ENCODE measurements at regions not wholly inside any gene's neighbourhood (a gene's known extent, or its start where the extent isn't known, plus 50 kb on each side); places are given as distances from the start of the nearest gene placed in this dataset.

DNA sequence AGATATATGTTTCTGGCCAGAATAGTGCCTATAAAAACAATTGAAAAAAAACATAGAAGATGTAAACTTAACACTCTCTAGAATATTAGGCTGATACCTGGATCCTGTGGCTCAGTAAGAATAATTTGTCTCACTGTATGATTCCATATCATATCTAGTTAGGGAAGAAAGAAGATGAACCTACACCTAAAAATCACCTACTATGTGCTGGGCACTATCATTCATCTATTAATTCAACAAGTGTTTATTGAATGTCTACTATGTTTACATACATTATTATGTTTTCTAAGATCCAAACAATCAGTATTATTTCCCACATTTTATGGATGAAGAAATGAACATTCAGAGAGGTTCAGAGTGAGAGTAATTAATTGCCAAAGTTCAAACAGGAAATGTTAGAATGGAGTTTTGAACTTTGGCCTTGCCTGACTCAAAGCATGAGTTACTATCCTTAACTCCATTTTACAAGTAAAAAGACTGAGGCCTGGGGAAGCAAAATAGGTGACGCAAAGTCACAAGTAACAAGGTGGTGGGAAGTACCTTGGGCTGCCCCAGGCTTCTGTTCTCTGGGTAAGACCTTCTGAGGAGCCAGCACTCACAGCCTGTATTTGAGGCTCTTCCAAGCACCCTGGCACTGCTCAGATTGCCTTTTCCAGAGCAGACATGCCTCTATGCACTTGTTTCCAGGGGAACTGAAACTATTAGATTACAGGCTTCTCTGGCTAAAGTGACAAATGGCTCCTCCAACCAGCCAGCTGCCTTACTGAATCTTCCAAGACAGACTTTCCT is 111.1 kb upstream of the ACSL4 start:
- peak; percentile 25 to 70 for DNase-seq

DNA sequence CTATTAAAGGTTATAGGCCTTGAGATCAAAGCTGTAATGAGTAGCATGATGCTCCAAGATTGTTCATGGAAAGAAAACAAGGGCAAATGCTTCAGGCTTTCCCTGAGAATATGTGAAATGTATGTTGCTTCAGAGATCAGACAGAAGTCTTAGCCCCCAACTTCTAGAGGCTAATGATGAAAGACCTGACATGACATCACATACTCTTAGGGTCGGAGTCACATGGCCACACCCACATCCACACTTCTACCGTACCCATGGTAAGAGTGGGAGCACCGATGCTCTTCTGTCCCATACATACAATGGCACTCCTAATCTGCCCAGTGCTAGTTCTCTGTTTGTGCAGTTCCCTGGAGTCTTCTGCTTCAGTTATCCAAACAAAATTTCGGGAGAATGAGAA is 111.9 kb upstream of the ACSL4 start:
- no peak for DNase-seq

DNA sequence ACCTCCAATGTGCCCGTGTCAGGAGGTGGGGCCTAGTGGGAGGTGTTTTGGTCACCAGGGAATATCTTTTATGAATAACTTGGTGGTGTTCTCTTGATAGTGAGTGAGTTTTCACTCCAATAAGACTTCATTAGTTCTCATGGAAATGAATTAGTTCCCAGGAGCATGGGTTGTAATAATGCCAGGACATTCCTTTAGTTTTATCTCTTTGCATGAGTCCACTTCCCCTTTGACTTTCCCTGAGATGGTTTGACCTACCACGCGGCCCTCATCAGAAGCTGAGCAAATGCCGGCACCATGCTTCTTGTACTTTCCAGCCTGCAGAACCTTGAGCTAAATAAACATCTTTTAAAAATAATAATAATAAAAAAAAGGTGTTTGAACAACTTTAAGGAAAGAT is 112.9 kb upstream of the ACSL4 start:
- no peak for DNase-seq

DNA sequence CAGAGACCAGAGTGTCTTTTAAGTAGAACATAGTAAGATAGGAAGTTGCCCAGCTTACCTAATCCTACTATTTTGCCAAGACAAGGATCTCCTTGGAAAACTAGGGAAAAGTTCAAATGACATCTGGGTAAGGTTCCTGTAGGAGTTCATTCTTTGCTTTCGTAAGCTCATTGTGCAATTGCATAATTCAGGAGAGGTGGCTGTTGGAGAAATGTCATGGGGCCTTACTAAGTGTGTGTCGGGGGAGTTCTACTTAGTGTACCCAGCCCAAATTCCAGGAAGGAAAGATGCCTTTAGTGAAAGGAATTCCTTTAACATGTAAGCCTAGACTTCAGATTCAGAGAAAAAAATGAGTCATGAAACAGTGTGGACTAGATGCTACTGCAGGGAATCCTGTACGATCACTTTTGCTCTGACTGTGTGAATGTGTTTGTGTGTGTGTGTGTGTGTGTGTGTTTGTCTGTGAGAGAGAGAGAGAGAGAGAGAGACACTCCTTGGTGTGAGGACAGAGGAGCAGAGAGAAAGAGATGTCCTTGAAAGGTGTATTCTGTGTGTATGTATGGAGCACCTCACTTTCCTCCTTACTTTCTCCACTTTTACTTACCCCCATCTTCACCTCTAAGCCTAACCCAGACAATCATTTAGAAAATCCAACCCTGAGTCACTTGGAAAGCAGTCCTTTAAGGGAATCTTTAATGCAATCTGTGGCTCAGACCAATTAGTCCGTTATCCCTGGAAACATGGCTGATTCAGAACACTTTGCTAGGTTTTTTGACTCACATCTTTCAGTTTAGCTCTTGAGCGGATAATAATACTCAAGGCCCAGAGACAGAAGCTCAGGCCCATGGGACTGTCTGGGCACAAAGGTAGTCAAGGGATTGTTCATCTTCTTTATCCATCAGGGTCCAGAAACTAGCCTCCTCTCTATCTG is 114.5 kb upstream of the ACSL4 start:
- no peak for DNase-seq

GRCh38 chrX:109848461-109849050 is 115.5 kb upstream of the ACSL4 start:
- no peak for DNase-seq

GRCh38 chrX:109854096-109854495 is 121.0 kb upstream of the ACSL4 start:
- no peak for DNase-seq

GRCh38 chrX:109855501-109855900 is 122.4 kb upstream of the ACSL4 start:
- DNase-seq, result no peak

GRCh38 chrX:109856974-109857373 is 123.9 kb upstream of the ACSL4 start:
- peak; percentile 10 to 41 for DNase-seq

DNA sequence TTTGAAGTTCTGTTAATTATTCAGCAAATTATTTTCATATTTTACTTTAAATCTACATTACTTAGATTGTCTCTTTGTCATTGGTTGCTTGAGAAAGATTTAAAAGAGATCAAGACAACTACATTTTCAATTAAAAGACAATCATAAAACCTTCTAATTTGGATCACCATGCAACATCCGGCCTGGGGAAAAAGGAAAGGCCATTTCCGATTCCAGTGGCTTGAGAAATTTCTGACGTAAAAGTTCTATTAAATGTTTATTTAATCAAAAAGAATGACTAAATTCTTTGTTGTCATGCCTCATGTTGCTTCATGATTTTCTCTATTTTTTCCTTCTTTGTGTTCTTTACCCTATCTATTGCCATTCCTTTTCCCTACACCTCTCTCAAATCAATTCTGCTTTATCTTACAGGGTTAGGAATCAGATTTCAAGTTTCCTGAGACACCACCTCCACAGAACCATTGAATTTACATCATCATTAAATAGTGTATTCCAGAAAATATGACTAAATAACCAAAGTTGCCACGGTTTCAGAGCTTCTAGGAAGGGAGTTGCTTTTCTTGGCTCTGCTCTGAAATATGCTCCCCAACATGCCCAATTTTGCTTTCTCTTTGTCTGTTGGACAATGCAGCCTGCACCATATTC is 124.6 kb upstream of the ACSL4 start:
- no peak for DNase-seq

- no peak for DNase-seq
Observed at GRCh38 chrX:109858602-109859341, 125.7 kb upstream of the ACSL4 start.

GRCh38 chrX:109859651-109860050 is 126.6 kb upstream of the ACSL4 start:
- DNase-seq, result no peak

DNA sequence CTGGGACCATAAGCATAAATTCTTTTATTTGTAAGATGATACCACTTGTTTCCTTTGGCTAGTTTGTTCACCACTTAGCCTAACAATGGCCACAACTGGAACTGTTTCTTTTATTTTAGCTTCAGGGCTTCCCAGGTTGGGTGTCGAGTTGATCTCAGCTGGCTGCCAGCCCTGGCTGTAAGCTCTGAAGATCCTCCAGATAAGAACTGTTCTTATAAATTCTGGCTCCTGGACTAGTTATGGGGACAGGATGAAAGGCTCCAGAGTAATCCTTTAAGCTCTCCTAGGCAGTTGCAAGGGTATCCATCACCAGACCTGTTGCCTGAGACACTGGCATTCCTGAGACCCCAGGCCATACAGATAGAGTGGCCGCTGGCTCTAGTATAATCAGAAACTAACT is 129.4 kb upstream of the ACSL4 start:
- DNase-seq, result no peak

DNA sequence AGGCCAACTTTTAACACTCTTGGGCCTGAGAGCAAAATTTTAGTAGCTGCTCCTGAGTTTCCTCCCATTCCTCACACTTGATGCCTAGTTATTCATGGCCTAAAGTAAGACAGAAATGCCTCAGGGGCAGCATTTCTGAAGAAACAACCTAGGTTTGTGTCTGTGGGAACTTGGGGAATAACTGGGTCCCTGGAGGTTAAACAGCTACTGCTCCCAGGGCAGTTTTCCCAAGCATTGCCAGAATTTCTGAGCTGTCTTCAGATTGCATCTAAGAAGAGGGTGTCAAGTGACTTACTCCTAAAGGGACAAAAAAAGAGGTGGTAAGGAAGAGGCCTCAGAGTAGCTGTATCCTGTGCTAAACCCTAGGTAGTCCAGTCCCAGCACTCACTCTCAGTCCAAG is 130.8 kb upstream of the ACSL4 start:
- no peak for DNase-seq

GRCh38 chrX:109871121-109871888 is 131.6 kb upstream of the TMEM164 start:
- DNase-seq, result no peak

- no peak for DNase-seq
Observed at GRCh38 chrX:109872021-109872732, 130.7 kb upstream of the TMEM164 start.

- DNase-seq, result no peak
Observed at GRCh38 chrX:109873574-109873973, 129.3 kb upstream of the TMEM164 start.

DNA sequence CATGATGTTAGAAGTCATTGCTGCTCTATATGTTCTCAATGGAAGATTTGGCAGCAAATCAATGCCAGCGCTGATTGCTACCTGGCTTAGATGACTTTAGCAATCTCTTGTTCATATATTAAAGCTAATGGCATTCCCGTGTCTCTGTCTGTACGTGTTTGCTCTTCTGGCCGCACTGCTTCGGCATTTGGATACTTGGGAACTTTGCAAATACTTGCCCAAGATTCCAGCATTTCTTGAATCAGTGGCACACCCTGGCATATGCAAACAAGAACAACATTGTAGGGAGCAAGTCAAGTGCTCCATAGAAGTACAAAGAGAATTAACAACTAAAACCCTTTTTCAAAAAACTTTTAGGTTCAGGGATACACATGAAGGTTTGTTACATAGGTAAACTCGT is 128.9 kb upstream of the TMEM164 start:
- no peak for DNase-seq

DNA sequence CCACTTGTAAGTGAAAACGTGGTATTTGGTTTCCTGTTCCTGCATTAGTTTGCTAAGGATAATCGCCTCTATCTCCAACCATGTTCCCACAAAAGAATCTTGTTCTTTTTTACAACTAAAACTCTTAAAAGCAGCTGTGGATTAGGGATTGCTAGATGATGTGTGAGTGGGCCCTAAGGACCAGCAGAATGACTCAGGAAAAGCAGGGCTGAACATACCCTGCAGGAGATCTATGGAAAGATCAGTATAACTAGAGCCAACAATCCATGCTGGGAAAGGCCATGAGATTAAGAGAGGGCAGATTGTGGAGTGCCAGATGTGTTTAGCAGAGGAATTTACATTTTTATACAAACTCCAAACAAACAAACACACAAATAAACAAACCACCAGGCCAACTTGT is 128.4 kb upstream of the TMEM164 start:
- DNase-seq, result no peak

DNA sequence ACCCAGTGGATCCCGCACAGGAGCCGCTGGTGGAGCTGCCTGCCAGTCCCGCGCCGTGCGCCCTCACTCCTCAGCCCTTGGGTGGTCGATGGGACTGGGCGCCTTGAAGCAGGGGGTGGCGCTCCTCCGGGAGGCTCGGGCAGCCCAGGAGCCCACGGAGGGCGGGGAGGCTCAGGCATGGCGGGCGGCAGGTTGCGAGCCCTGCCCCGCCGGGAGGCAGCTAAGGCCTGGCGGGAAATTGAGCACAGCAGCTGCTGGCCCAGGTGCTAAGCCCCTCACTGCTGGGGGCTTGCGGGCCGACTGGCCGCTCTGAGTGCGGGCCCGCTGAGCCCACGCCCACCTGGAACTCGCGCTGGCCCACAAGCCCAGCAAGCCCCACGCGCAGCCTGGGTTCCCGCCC is 127.1 kb upstream of the TMEM164 start:
- no peak for DNase-seq

DNA sequence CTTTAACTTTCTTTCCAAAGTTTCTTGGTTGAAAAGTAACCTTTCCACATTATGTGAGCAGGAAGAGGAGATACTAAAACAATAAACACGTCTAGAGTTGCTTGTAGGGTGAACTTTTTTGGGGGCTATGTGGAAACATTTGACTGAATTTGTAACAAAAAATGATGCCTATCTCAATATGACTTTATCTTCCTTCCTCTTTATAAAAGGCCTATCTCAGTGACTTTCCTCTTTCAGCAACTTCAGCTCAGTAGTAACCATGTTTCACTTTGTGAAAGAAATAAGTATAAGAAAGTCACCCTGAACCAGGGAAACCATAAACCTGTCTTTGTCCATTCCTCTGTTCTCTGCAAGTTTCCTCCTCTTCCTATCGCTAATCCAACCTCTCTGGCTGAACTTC is 124.7 kb upstream of the TMEM164 start:
- DNase-seq, result no peak

DNA sequence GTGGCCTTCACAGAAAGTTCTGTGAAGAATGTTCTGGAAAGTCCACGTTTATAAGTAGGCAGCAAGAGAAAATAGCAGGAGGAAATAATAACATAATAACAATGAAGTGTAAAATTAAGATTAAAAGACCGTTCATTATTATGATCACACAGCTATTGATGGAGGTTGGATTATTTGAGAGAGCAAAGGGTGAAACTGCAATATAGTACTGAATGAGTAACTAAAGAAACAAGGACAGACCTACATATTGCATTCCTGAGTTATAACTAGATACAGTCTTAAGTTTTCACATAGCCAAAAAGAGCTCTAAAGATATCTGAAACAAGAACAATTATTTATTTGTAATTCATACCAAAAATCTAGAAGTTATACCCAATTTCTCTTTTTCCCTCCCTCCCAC is 122.9 kb upstream of the TMEM164 start:
- no peak for DNase-seq

Data from NCI-H446 (cell line).